22Rv1 (cell line): ENCODE measurements at regions not wholly inside any gene's neighbourhood (a gene's known extent, or its start where the extent isn't known, plus 50 kb on each side); places are given as distances from the start of the nearest gene placed in this dataset.

Experiments
- CTCF ChIP-seq: fragments of 450-650 bp; IDR thresholded peaks from 2 replicates; pipeline ENCODE4 v1.5.1; 2017; ENCODE audit warnings: mild to moderate bottlenecking
- ZFX ChIP-seq: fragments of 450-650 bp; IDR thresholded peaks from 2 replicates; pipeline ENCODE4 v1.6.1; 2017; ENCODE audit warnings: antibody characterized with exemption, borderline replicate concordance

DNA sequence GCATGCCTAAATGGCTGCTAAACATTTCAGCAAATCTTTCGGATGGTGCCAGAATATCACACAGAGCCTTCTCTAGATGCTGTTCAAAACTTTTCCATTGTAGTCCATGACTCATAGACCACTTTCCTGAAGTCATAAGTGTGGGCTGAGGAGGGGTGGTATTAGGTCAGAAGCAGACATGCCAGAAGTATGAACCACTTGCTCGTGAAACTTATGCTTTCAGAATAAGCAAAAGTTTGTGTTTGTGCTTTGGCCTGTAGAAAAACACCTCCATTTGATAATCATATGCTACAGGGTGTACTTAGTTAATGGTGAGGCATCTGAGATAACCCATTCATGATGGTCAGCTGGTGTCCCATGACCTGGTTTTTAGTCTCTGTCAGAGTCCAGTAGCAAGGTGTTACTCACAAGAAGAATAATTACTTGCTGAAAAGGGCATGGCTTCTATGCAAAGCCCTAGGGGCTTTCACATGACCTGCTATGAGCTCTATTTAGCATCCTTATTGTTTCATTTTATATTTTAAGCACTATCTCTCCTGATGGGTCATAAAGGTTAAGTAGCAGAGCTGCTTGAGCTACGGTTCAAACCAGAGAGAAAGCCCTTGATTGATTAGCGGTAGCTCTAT lies 183.1 kb upstream of the IVNS1ABP start:
- TF ChIP-seq CTCF (no peak), ZFX (no peak)
